Keratinocyte (primary cell): ENCODE measurements at regions not wholly inside any gene's neighbourhood (a gene's known extent, or its start where the extent isn't known, plus 50 kb on each side); places are given as distances from the start of the nearest gene placed in this dataset.

Experiments used
- DNase-seq: peaks from one replicate; pipeline ENCODE4 v3.0.0-alpha.2; 2011; ENCODE audit warnings: low read depth, missing footprints, low spot score
- FAIRE-seq: peaks from 2 replicates; lab custom pipeline; 2011; peaks lifted over from hg19 to GRCh38; lab: Jason Lieb, UNC
- H2AFZ ChIP-seq: 2 replicates; pipeline ENCODE4 v1.6.0; 2012; ENCODE audit warnings: low read length, control low read depth, inconsistent platforms; ENCODE audit not compliant: control insufficient read depth
- H3K27ac ChIP-seq: 2 replicates; pipeline ENCODE4 v1.5.1; 2011; ENCODE audit warnings: low read length; ENCODE audit not compliant: control insufficient read depth, insufficient read depth
- H3K27me3 ChIP-seq: 3 replicates; pipeline ENCODE4 v1.6.0; 2011; ENCODE audit warnings: low read length; ENCODE audit not compliant: control insufficient read depth, insufficient read depth; ENCODE audit errors: extremely low read depth
- H3K36me3 ChIP-seq, 2 experiments: 2 replicates in 1 of 2; 3 replicates in 1 of 2; pipeline ENCODE4 v1.5.1; 2011; ENCODE audit warnings: low read length in 2 of 2, mild to moderate bottlenecking in 1 of 2; ENCODE audit not compliant: control insufficient read depth in 2 of 2, insufficient read depth in 2 of 2; ENCODE audit errors: extremely low read depth in 1 of 2
- H3K4me1 ChIP-seq: 3 replicates; pipeline ENCODE4 v1.5.1; 2011; ENCODE audit warnings: low read length; ENCODE audit not compliant: control insufficient read depth, insufficient read depth; ENCODE audit errors: extremely low read depth
- H3K4me2 ChIP-seq: 3 replicates; pipeline ENCODE4 v1.6.0; 2011; ENCODE audit warnings: low read depth, low read length; ENCODE audit not compliant: control insufficient read depth, insufficient read depth; ENCODE audit errors: extremely low read depth
- H3K4me3 ChIP-seq, 3 experiments: fragments of 200-600 bp in 1 of 3; sonication (generic) in 1 of 3; 2 replicates in 2 of 3; 3 replicates in 1 of 3; pipeline ENCODE4 v1.5.1; 2011 to 2016; ENCODE audit warnings: low read length in 3 of 3, mild to moderate bottlenecking in 3 of 3, control low read depth in 2 of 3, inconsistent platforms in 1 of 3, low read depth in 1 of 3, mixed read lengths in 1 of 3, mixed run types in 1 of 3, moderate library complexity in 1 of 3; ENCODE audit not compliant: control insufficient read depth in 2 of 3, insufficient read depth in 2 of 3; ENCODE audit errors: extremely low read depth in 1 of 3
- H3K79me2 ChIP-seq: 2 replicates; pipeline ENCODE4 v1.6.0; 2012; ENCODE audit warnings: low read length; ENCODE audit not compliant: control insufficient read depth, insufficient read depth
- H3K9ac ChIP-seq: 3 replicates; pipeline ENCODE4 v1.6.0; 2011; ENCODE audit warnings: low read length; ENCODE audit not compliant: control insufficient read depth, insufficient read depth; ENCODE audit errors: extremely low read depth
- H3K9me1 ChIP-seq: 3 replicates; pipeline ENCODE4 v1.6.0; 2011; ENCODE audit warnings: low read length; ENCODE audit not compliant: control insufficient read depth, insufficient read depth; ENCODE audit errors: extremely low read depth
- H3K9me3 ChIP-seq: 2 replicates; pipeline ENCODE4 v1.5.1; 2012; ENCODE audit warnings: low read depth, low read length; ENCODE audit not compliant: control insufficient read depth
- H4K20me1 ChIP-seq: 3 replicates; pipeline ENCODE4 v1.6.0; 2011; ENCODE audit warnings: low read length; ENCODE audit not compliant: control insufficient read depth, insufficient read depth; ENCODE audit errors: extremely low read depth
- EZH2 ChIP-seq: IDR thresholded peaks from one replicate; pipeline ENCODE4 v1.6.1; 2012; ENCODE audit warnings: inconsistent platforms, mild to moderate bottlenecking, low read length, moderate library complexity
- dilution Hi-C: fragments of 300-500 bp; cut with MboI; formaldehyde crosslinking; loops from one replicate; pipeline ENCODE4 v1.7.0; 2020; ENCODE audit warnings: low sequenced_read_pairs; ENCODE audit not compliant: extremely low pct_ligation_motif_present
- TF ChIP-seq, protein P1 (sequence below), 3 experiments: IDR thresholded peaks in 1 of 3; conservative IDR thresholded peaks in 1 of 3; optimal IDR thresholded peaks in 1 of 3; 2 replicates in 2 of 3; 3 replicates in 1 of 3; pipeline versions ENCODE3 to v1.5.1; 2011; ENCODE audit warnings: low read length in 3 of 3, mild to moderate bottlenecking in 3 of 3, moderate library complexity in 2 of 3, control low read depth in 1 of 3, inconsistent platforms in 1 of 3; ENCODE audit not compliant: insufficient read depth in 2 of 3; ENCODE audit errors: extremely low read depth in 1 of 3

DNA sequence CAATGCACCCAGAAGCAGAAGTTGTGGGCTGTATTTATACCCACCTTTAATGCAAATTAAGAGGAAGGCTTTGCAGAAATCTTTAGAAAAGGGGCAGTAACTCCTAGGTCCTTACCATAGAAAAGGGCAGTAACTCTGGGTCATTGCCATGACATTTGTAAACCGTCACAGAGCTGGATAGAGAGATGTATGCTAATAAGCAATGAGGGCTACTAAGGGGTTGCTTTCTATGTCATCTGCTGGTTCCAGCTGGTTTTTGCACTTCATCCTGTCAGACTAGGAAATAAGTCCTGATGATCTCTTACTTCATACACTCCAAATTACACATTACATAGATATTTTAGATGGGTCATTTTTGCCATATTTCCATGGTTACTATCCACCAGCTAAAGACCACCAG lies 299.1 kb upstream of the TYRP1 start:
- FAIRE-seq (no peak), DNase-seq (no peak)
- Histone ChIP-seq H3K9me1 (no peaks in the 10 kb centered on the region), H4K20me1 (no peaks in the 10 kb centered on the region), H3K4me1 (no peaks in the 10 kb centered on the region), H3K9me3 (no peaks in the 10 kb centered on the region), H3K27me3 (no peaks in the 10 kb centered on the region), H3K4me3 (no peak overlapping the region), H2AFZ (no peak overlapping the region), H3K9ac (no peak overlapping the region), H3K36me3 (no peaks in the 10 kb centered on the region), H3K79me2 (no peaks in the 10 kb centered on the region), H3K4me2 (no peak overlapping the region), H3K27ac (no peak overlapping the region)
- TF ChIP-seq, protein P1, sequence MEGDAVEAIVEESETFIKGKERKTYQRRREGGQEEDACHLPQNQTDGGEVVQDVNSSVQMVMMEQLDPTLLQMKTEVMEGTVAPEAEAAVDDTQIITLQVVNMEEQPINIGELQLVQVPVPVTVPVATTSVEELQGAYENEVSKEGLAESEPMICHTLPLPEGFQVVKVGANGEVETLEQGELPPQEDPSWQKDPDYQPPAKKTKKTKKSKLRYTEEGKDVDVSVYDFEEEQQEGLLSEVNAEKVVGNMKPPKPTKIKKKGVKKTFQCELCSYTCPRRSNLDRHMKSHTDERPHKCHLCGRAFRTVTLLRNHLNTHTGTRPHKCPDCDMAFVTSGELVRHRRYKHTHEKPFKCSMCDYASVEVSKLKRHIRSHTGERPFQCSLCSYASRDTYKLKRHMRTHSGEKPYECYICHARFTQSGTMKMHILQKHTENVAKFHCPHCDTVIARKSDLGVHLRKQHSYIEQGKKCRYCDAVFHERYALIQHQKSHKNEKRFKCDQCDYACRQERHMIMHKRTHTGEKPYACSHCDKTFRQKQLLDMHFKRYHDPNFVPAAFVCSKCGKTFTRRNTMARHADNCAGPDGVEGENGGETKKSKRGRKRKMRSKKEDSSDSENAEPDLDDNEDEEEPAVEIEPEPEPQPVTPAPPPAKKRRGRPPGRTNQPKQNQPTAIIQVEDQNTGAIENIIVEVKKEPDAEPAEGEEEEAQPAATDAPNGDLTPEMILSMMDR (optimal IDR thresholded peaks at IDR 0.05 in 1 of 3, IDR thresholded peaks at IDR 0.05 in 1 of 3, conservative IDR thresholded peaks at IDR 0.05 in 1 of 3; ENCODE audit: extremely low read depth in 1 of 3, insufficient read depth in 2 of 3, low read length in 3 of 3), result no peak
- TF ChIP-seq EZH2, result no peak
- dilution Hi-C loops, result no loop called here

DNA sequence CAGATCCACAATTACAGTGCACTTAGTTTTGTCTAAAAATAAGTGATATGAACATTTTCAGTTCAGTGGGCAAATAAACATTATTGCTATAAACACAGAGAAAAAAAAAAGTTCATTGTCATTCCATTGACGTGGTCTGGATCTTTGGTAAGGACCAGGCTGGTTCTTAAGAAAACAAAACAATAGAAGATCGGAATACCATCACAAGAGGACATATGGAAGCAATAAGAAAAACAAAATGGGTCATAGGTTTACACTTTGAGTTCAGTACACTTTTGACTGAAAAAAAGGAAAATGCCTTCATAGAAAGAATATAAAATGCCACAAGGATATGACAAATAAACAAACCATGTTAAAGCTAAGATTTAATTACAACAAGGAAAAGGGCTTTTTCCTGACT lies 289.5 kb upstream of the TYRP1 start:
- FAIRE-seq, result no peak
- no peak for DNase-seq
- TF ChIP-seq, protein P1 (optimal IDR thresholded peaks at IDR 0.05 in 1 of 3, IDR thresholded peaks at IDR 0.05 in 1 of 3, conservative IDR thresholded peaks at IDR 0.05 in 1 of 3; ENCODE audit: extremely low read depth in 1 of 3, insufficient read depth in 2 of 3, low read length in 3 of 3), result no peak
- TF ChIP-seq EZH2, result no peak
- Histone ChIP-seq H4K20me1 (no peaks in the 10 kb centered on the region), H3K9me1 (no peaks in the 10 kb centered on the region), H3K9me3 (no peaks in the 10 kb centered on the region), H3K79me2 (no peaks in the 10 kb centered on the region), H3K36me3 (no peaks in the 10 kb centered on the region), H3K4me1 (no peaks in the 10 kb centered on the region), H3K27me3 (no peaks in the 10 kb centered on the region), H3K9ac (no peak overlapping the region), H3K27ac (no peak overlapping the region), H3K4me2 (no peak overlapping the region), H3K4me3 (no peak overlapping the region), H2AFZ (no peak overlapping the region)
- dilution Hi-C loops, result no loop called here
